ENCODE measurements at regions not wholly inside any gene's neighbourhood (a gene's known extent, or its start where the extent isn't known, plus 50 kb on each side); places are given as distances from the start of the nearest gene placed in this dataset.

GRCh38 chr4:124591637-124592036, 120.9 kb downstream of the ANKRD50 start:
- DNase-seq, result no peak

GRCh38 chr4:124593494-124593893, 119.0 kb downstream of the ANKRD50 start:
- DNase-seq, result no peak

GRCh38 chr4:124594945-124595344, 117.6 kb downstream of the ANKRD50 start:
- DNase-seq, result no peak

- DNase-seq, result no peak
Observed at GRCh38 chr4:124596816-124597215, 115.7 kb downstream of the ANKRD50 start.

- no peak for DNase-seq
Observed at GRCh38 chr4:124610211-124610610, 102.3 kb downstream of the ANKRD50 start.

Data from stimulated activated CD4-positive, alpha-beta T cell treated with anti-CD3 and anti-CD28 coated beads, Interleukin-4, amount 100 ng/mL, for 1 hour (primary cell).